ENCODE measurements at regions not wholly inside any gene's neighbourhood (a gene's known extent, or its start where the extent isn't known, plus 50 kb on each side); places are given as distances from the start of the nearest gene placed in this dataset.

- H3K36me3 ChIP-seq = no peaks in the 10 kb centered on the region
- TF ChIP-seq POLR2A (IDR thresholded peaks at IDR 0.05) = no peak
- no peak overlapping the region for H3K27ac ChIP-seq
- no peak overlapping the region for H3K4me3 ChIP-seq
- H3K27me3 ChIP-seq = no peaks in the 10 kb centered on the region
- peaks cover 3% of the 10 kb centered on the region for H3K4me1 ChIP-seq (ENCODE audit: insufficient read depth)
- intact Hi-C loops (cut with DNase I) = no loop called here
- no peaks in the 10 kb centered on the region for H3K9me3 ChIP-seq
- 75 to 82% (median 80%) methylated on average over 4 of the region's 4 CpGs for WGBS, 3 donors
- no peak for DNase-seq
These were observed 287.3 kb upstream of the FLRT2 start for GRCh38 chr14:85242666-85243065.

- Histone ChIP-seq H3K4me3 (no peak overlapping the region), H3K36me3 (no peaks in the 10 kb centered on the region), H3K27ac (no peak overlapping the region), H3K27me3 (no peaks in the 10 kb centered on the region), H3K4me1 (ENCODE audit: insufficient read depth) (peaks cover 3% of the 10 kb centered on the region), H3K9me3 (no peaks in the 10 kb centered on the region)
- 85 to 93% (median 91%) methylated on average over 1 of the region's 1 CpG for WGBS, 3 donors
- no peak for DNase-seq
- intact Hi-C loops (cut with DNase I) = no loop called here
- no peak for TF ChIP-seq CTCF (IDR thresholded peaks at IDR 0.05)
- no peak for TF ChIP-seq EP300 (IDR thresholded peaks at IDR 0.05)
- no peak for TF ChIP-seq POLR2A (IDR thresholded peaks at IDR 0.05)
These were observed 286.6 kb upstream of the FLRT2 start for GRCh38 chr14:85243321-85243720.

GRCh38 chr14:85247071-85247470 is 282.9 kb upstream of the FLRT2 start:
- no peaks in the 10 kb centered on the region for H3K36me3 ChIP-seq
- H3K4me3 ChIP-seq = no peak overlapping the region
- H3K27ac ChIP-seq = peak overlapping the region in 1 of 2 donors; percentile 7
- WGBS, 3 donors = 45 to 54% (median 54%) methylated on average over 3 of the region's 3 CpGs
- intact Hi-C loops (cut with DNase I) = no loop called here
- no peak for DNase-seq
- no peaks in the 10 kb centered on the region for H3K9me3 ChIP-seq
- H3K27me3 ChIP-seq = no peaks in the 10 kb centered on the region
- no peaks in the 10 kb centered on the region for H3K4me1 ChIP-seq (ENCODE audit: insufficient read depth)
- TF ChIP-seq EP300 (IDR thresholded peaks at IDR 0.05) = no peak
- TF ChIP-seq POLR2A (IDR thresholded peaks at IDR 0.05) = no peak
- no peak for TF ChIP-seq CTCF (IDR thresholded peaks at IDR 0.05)

GRCh38 chr14:85248881-85249635 is 280.9 kb upstream of the FLRT2 start:
- Histone ChIP-seq H3K36me3 (no peaks in the 10 kb centered on the region), H3K27me3 (no peaks in the 10 kb centered on the region), H3K4me3 (no peak overlapping the region), H3K9me3 (no peaks in the 10 kb centered on the region), H3K4me1 (ENCODE audit: insufficient read depth) (no peaks in the 10 kb centered on the region), H3K27ac (no peak overlapping the region)
- DNase-seq = peak in 3 of 5 donors; percentile 20 to 61 (median 20)
- intact Hi-C loops (cut with DNase I) = no loop called here
- TF ChIP-seq POLR2A (IDR thresholded peaks at IDR 0.05) (no peak), CTCF (IDR thresholded peaks at IDR 0.05) (no peak), EP300 (IDR thresholded peaks at IDR 0.05) (no peak)
- 75 to 87% (median 82%) methylated on average over 4 of the region's 4 CpGs for WGBS, 3 donors

GRCh38 chr14:85250414-85251189 is 279.3 kb upstream of the FLRT2 start:
- no peaks in the 10 kb centered on the region for H3K9me3 ChIP-seq
- intact Hi-C loops (cut with DNase I) = no loop called here
- 73 to 76% (median 73%) methylated on average over 8 of the region's 8 CpGs for WGBS, 3 donors

More at GRCh38 chr14:85250414-85251189, 279.3 kb upstream of the FLRT2 start:
- Histone ChIP-seq H3K36me3 (no peaks in the 10 kb centered on the region), H3K27me3 (no peaks in the 10 kb centered on the region), H3K4me3 (no peak overlapping the region), H3K4me1 (ENCODE audit: insufficient read depth) (no peaks in the 10 kb centered on the region), H3K27ac (no peak overlapping the region)
- no peak for DNase-seq
- TF ChIP-seq EP300 (IDR thresholded peaks at IDR 0.05) (no peak), POLR2A (IDR thresholded peaks at IDR 0.05) (no peak)

All from ovary (tissue), 7 donors.